H54 (cell line): ENCODE measurements at regions not wholly inside any gene's neighbourhood (a gene's known extent, or its start where the extent isn't known, plus 50 kb on each side); places are given as distances from the start of the nearest gene placed in this dataset.

ENCODE experiments used
- DNase-seq: peaks from one replicate; pipeline ENCODE4 v3.0.0; 2011; ENCODE audit warnings: low spot score, mixed read lengths; ENCODE audit not compliant: insufficient read length
- FAIRE-seq: peaks from 3 replicates; lab custom pipeline; 2011; peaks lifted over from hg19 to GRCh38; lab: Jason Lieb, UNC
- POLR2A ChIP-seq: IDR thresholded peaks from 2 replicates; pipeline ENCODE4 v1.6.1; 2011; ENCODE audit warnings: low read depth, mild to moderate bottlenecking, low read length

- DNase-seq: no peak
- TF ChIP-seq POLR2A: no peak
- FAIRE-seq: no peak
These were observed 86.8 kb upstream of the TOM1L1 start for GRCh38 chr17:54813896-54814295.

GRCh38 chr17:54814371-54814770, 86.3 kb upstream of the TOM1L1 start:
- no peak for DNase-seq
- TF ChIP-seq POLR2A: no peak
- no peak for FAIRE-seq

GRCh38 chr17:54834086-54834485, 66.6 kb upstream of the TOM1L1 start:
- FAIRE-seq: no peak
- TF ChIP-seq POLR2A: no peak

GRCh38 chr17:54835015-54835414, 65.6 kb upstream of the TOM1L1 start:
- FAIRE-seq (no peak), DNase-seq (no peak)
- no peak for TF ChIP-seq POLR2A

More at GRCh38 chr17:54834086-54834485, 66.6 kb upstream of the TOM1L1 start:
- DNase-seq: no peak

- TF ChIP-seq POLR2A: no peak
- no peak for FAIRE-seq
These were observed 63.8 kb upstream of the TOM1L1 start for GRCh38 chr17:54836723-54837462.

GRCh38 chr17:54838651-54839421, 61.8 kb upstream of the TOM1L1 start:
- TF ChIP-seq POLR2A: no peak
- DNase-seq: no peak
- no peak for FAIRE-seq

More at GRCh38 chr17:54836723-54837462, 63.8 kb upstream of the TOM1L1 start:
- DNase-seq: no peak

- FAIRE-seq (no peak), DNase-seq (no peak)
- TF ChIP-seq POLR2A: no peak
These were observed 61.2 kb upstream of the TOM1L1 start for GRCh38 chr17:54839447-54839846.

- FAIRE-seq (no peak), DNase-seq (no peak)
- TF ChIP-seq POLR2A: no peak
These were observed 59.6 kb upstream of the TOM1L1 start for GRCh38 chr17:54840885-54841591.

GRCh38 chr17:54841656-54842055, 59.0 kb upstream of the TOM1L1 start:
- DNase-seq: no peak
- FAIRE-seq: no peak
- TF ChIP-seq POLR2A: no peak

- no peak for TF ChIP-seq POLR2A
- DNase-seq: no peak
- FAIRE-seq: no peak
These were observed 56.4 kb upstream of the TOM1L1 start for GRCh38 chr17:54844233-54844632.

- DNase-seq (no peak), FAIRE-seq (no peak)
- no peak for TF ChIP-seq POLR2A
These were observed 52.2 kb upstream of the TOM1L1 start for GRCh38 chr17:54848368-54848987.

GRCh38 chr17:54849660-54850059, 51.0 kb upstream of the TOM1L1 start:
- TF ChIP-seq POLR2A: no peak
- DNase-seq: no peak
- FAIRE-seq: no peak
